ENCODE measurements at regions not wholly inside any gene's neighbourhood (a gene's known extent, or its start where the extent isn't known, plus 50 kb on each side); places are given as distances from the start of the nearest gene placed in this dataset.

GRCh38 chr18:2171840-2172625 lies 399.3 kb downstream of the METTL4 start:
- no peak for TF ChIP-seq CTCF (IDR thresholded peaks at IDR 0.05; ENCODE audit: insufficient read depth, low read depth, low read length, missing control alignments)
- no peak overlapping the region for H3K4me3 ChIP-seq (ENCODE audit: low read length)
- DNase-seq (ENCODE audit: low read depth), result no peak

- H3K4me3 ChIP-seq (ENCODE audit: low read length), result no peak overlapping the region
- no peak for DNase-seq (ENCODE audit: low read depth)
- no peak for TF ChIP-seq CTCF (IDR thresholded peaks at IDR 0.05; ENCODE audit: insufficient read depth, low read depth, low read length, missing control alignments)
These were observed 398.4 kb downstream of the METTL4 start for GRCh38 chr18:2172881-2173280.

- no peak overlapping the region for H3K4me3 ChIP-seq (ENCODE audit: low read length)
- peak; percentile 74 for DNase-seq (ENCODE audit: low read depth)
- TF ChIP-seq CTCF (IDR thresholded peaks at IDR 0.05; ENCODE audit: insufficient read depth, low read depth, low read length, missing control alignments), result no peak
These were observed 397.8 kb downstream of the METTL4 start for GRCh38 chr18:2173486-2173885.

GRCh38 chr18:2178036-2178435 lies 393.3 kb downstream of the METTL4 start:
- TF ChIP-seq CTCF (IDR thresholded peaks at IDR 0.05; ENCODE audit: insufficient read depth, low read depth, low read length, missing control alignments), result no peak

GRCh38 chr18:2179498-2180183 lies 391.7 kb downstream of the METTL4 start:
- no peak for TF ChIP-seq CTCF (IDR thresholded peaks at IDR 0.05; ENCODE audit: insufficient read depth, low read depth, low read length, missing control alignments)
- H3K4me3 ChIP-seq (ENCODE audit: low read length), result no peak overlapping the region
- no peak for DNase-seq (ENCODE audit: low read depth)

More at GRCh38 chr18:2178036-2178435, 393.3 kb downstream of the METTL4 start:
- no peak overlapping the region for H3K4me3 ChIP-seq (ENCODE audit: low read length)
- DNase-seq (ENCODE audit: low read depth), result no peak

GRCh38 chr18:2180586-2180985 lies 390.7 kb downstream of the METTL4 start:
- no peak overlapping the region for H3K4me3 ChIP-seq (ENCODE audit: low read length)
- TF ChIP-seq CTCF (IDR thresholded peaks at IDR 0.05; ENCODE audit: insufficient read depth, low read depth, low read length, missing control alignments), result peak; percentile 46
- DNase-seq (ENCODE audit: low read depth), result peak; percentile 79
